Activated CD4-positive, alpha-beta T cell treated with anti-CD3 and anti-CD28 coated beads, Interleukin-2, amount 10 ng/mL, durations not matched to agents 24 days and 14 days (primary cell): ENCODE measurements at regions not wholly inside any gene's neighbourhood (a gene's known extent, or its start where the extent isn't known, plus 50 kb on each side); places are given as distances from the start of the nearest gene placed in this dataset.

Experiments used
- DNase-seq: peaks from one replicate; pipeline ENCODE4 v3.0.0; 2022
- H3K27ac Mint-ChIP-seq: one replicate; pipeline ENCODE4 v1.8.0; 2022; ENCODE audit warnings: mild to moderate bottlenecking, mixed read lengths
- H3K27me3 Mint-ChIP-seq: one replicate; pipeline ENCODE4 v1.8.0; 2022; ENCODE audit warnings: mixed read lengths
- H3K36me3 Mint-ChIP-seq: one replicate; pipeline ENCODE4 v1.8.0; 2022; ENCODE audit warnings: low read depth, mild to moderate bottlenecking, mixed read lengths
- H3K4me1 Mint-ChIP-seq: one replicate; pipeline ENCODE4 v1.8.0; 2021; ENCODE audit warnings: mixed read lengths
- H3K4me3 Mint-ChIP-seq: one replicate; pipeline ENCODE4 v1.8.0; 2022; ENCODE audit warnings: mild to moderate bottlenecking, moderate library complexity, mixed read lengths
- H3K9me3 Mint-ChIP-seq: one replicate; pipeline ENCODE4 v1.8.0; 2021; ENCODE audit warnings: mixed read lengths
- intact Hi-C: fragments of 100-400 bp; cut with micrococcal nuclease; formaldehyde crosslinking; loops from one replicate; pipeline ENCODE4 v1.15.1; 2023

DNA sequence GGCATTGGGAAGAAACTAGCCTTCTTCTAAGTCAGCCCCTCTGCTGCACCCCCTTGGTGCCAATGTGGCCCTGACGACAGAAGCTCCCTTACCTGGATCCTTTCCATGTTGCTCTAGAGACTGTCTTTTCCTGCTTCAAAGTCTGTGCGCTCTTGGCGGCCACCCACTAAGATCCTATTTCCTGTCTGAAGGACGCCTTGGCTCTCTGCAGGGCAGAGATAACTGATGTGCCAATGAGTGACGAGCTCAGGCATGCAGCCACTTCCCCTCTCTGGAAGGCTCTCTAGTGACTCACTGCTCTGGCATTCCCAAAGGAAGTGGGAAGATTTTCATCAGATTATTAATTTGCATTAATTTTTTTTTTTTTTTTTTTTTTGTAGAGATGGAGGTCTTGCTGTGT, 273.5 kb downstream of the CDH20 start:
- H3K27ac Mint-ChIP-seq = no peak overlapping the region
- no peak for DNase-seq
- H3K4me3 Mint-ChIP-seq = no peak overlapping the region
- H3K27me3 Mint-ChIP-seq = peaks cover 38% of the 10 kb centered on the region
- no peaks in the 10 kb centered on the region for H3K9me3 Mint-ChIP-seq
- no peaks in the 10 kb centered on the region for H3K4me1 Mint-ChIP-seq
- intact Hi-C loops = no loop called here
- H3K36me3 Mint-ChIP-seq = no peaks in the 10 kb centered on the region

DNA sequence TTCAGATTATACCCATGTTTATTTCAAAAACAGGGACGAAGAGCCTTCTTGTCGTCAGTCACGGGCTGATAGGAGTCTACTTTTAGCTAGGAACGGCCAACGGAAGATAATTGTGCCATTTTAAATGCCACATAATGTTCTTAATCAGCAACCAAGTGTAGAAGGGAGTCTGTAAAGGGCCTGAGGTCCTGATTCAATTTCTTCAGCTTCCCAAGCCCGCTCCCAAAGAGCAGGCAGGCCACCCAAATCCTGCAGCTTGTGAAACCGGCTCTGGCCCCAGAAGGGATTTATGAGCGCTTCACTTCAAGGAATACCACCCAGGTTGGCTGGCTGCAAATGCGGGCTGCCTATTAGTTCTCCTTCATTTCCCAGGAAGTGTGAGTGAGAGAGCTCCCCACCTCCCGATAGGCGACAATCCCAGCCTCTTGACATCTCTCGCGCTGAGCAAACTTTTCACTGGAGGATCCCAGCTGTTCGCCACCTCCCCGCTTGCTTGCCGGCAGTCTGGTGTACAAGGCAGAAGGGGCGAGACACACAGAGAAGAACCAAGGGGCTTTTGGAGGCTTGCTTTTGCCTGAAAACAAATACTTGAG, 272.9 kb downstream of the CDH20 start:
- Mint-ChIP-seq H3K27me3 (peaks cover 36% of the 10 kb centered on the region), H3K9me3 (no peaks in the 10 kb centered on the region), H3K4me1 (no peaks in the 10 kb centered on the region), H3K27ac (no peak overlapping the region), H3K4me3 (no peak overlapping the region), H3K36me3 (no peaks in the 10 kb centered on the region)
- intact Hi-C loops = no loop called here
- DNase-seq = no peak

DNA sequence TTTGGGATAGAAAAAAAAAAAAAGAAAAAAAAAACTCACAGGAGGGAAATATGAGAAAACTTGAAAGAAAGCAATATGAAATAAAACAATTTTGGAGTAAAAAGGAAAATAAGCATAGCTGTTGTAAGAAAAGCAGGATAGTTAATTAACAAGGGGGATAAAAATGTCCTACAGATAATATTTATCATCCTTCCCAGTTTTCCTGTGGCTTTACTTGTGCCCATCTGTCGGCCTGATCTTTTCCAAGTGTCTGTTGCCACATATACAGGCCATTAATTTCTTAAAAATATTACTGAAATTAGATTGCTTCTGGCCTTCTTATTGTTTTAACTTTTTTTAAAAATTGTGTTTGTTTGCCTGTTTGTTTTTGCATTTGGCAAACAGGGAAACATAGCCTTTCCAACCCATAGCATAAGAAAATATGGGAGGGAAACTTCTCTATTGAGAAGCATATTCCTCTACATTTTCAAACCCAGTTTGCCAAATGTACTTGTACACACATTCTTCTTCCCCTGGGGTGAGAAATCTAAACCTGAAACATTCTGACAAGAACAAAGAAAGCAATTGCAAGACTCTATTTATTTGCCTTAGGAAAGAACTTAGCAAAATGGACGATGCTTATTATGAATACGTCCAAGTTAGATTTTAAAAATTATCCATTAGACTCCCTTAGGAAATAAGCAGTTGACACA, 272.3 kb downstream of the CDH20 start:
- Mint-ChIP-seq H3K36me3 (no peaks in the 10 kb centered on the region), H3K27ac (no peak overlapping the region), H3K9me3 (no peaks in the 10 kb centered on the region), H3K27me3 (peaks cover 31% of the 10 kb centered on the region), H3K4me1 (no peaks in the 10 kb centered on the region), H3K4me3 (no peak overlapping the region)
- intact Hi-C loops = no loop called here
- DNase-seq = no peak
